Pancreas (tissue), 10 donors: ENCODE measurements at regions not wholly inside any gene's neighbourhood (a gene's known extent, or its start where the extent isn't known, plus 50 kb on each side); places are given as distances from the start of the nearest gene placed in this dataset.
A peak's percentile ranks its signal among the peaks of the same experiment; 100 is the strongest.

Experiments
- ATAC-seq, 4 donors: fragments of 200-7000 bp; cut with Tn5 transposase; one replicate each; pipeline versions ENCODE4 v1.8.0 to v1.9.1; 2020; ENCODE audit warnings: mild to moderate bottlenecking in 4 of 4, moderate library complexity in 4 of 4
- DNase-seq, 6 donors: peaks; one replicate each; pipeline ENCODE4 v3.0.0-alpha.2; 2020
- FAIRE-seq: peaks from 2 replicates; lab custom pipeline; 2012; peaks lifted over from hg19 to GRCh38; lab: Jason Lieb, UNC
- H3K27ac ChIP-seq, 4 donors: fragments of 200-600 bp; sonication (generic); 1 replicate in 3 of 4; 2 replicates in 1 of 4; pipeline versions ENCODE4 v1.5.0 to v1.8.0; 2020
- H3K27me3 ChIP-seq, 4 donors: fragments of 200-600 bp; one replicate each; pipeline ENCODE4 v1.8.0; 2021
- H3K36me3 ChIP-seq, 3 donors: fragments of 200-600 bp; sonication (generic) in 1 of 3; one replicate each; pipeline versions ENCODE4 v1.5.0 to v1.8.0; 2020 to 2021
- H3K4me1 ChIP-seq, 3 donors: fragments of 200-600 bp; one replicate each; pipeline ENCODE4 v1.8.0; 2021
- H3K4me3 ChIP-seq, 4 donors: fragments of 200-600 bp; sonication (generic) in 2 of 4; one replicate each; pipeline versions ENCODE4 v1.5.0 to v1.8.0; 2020 to 2021
- H3K9me3 ChIP-seq, 4 donors: fragments of 200-600 bp; one replicate each; pipeline ENCODE4 v1.8.0; 2021
- WGBS, 2 donors: extraction: QIAGEN DNeasy Blood & Tissue Kit; methylation state at CpG; one replicate each; pipeline ENCODE4 v1.1.7; 2013; 5-methylcytosine and 5-hydroxymethylcytosine counted together
- intact Hi-C, 3 donors: fragments of 100-400 bp; cut with DNase I; formaldehyde crosslinking; loops; one replicate each; pipeline versions ENCODE4 v1.11.1 to v1.14.2; 2022
- TF ChIP-seq, protein P1 (sequence below), 4 donors: fragments of 200-600 bp; sonication (generic) in 3 of 4; IDR thresholded peaks; one replicate each; pipeline versions ENCODE4 v1.5.0 to v1.8.0; 2021; ENCODE audit warnings: antibody characterized with exemption in 4 of 4
- donor health status: healthy with polysubstance abuse.
- donor health status: DM: no; HTN: no; CAD: no; lungs with moderate emphysema.
- donor health status: DM: no; HTN: no; CAD: no.
- donor health status: control.
- donor health status: control.
- donor health status: Bipolar disorder and iron deficiency.
- donor health status: DM: yes; HTN: yes; CAD: no.
- donor health status: DM: no; HTN: no; CAD: no.
- donor health status: DM: no; HTN: no; CAD: no.
- donor health status: DM: yes; HTN: yes; CAD: no.

DNA sequence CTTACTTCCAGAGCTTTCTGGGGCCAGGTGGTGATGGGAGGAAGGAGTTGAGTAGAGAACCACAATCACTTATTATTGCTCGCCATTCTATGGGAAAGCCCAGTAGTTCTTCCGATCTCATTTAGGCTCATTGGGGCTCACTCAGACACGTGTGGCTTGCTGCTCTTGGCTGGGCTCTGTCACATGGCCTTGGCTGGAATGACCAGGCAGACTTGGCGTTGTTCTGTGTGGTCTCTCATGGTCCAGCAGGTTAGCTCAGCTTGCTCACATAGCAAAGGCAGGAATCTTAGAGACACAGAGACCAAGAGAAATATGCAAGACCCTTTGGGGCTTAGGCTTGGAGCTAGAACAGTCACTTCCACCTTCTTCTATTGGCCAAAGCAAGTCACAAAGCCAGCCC, 261.2 kb downstream of the LOXHD1 start:
- DNase-seq: no peak
- TF ChIP-seq, protein P1, sequence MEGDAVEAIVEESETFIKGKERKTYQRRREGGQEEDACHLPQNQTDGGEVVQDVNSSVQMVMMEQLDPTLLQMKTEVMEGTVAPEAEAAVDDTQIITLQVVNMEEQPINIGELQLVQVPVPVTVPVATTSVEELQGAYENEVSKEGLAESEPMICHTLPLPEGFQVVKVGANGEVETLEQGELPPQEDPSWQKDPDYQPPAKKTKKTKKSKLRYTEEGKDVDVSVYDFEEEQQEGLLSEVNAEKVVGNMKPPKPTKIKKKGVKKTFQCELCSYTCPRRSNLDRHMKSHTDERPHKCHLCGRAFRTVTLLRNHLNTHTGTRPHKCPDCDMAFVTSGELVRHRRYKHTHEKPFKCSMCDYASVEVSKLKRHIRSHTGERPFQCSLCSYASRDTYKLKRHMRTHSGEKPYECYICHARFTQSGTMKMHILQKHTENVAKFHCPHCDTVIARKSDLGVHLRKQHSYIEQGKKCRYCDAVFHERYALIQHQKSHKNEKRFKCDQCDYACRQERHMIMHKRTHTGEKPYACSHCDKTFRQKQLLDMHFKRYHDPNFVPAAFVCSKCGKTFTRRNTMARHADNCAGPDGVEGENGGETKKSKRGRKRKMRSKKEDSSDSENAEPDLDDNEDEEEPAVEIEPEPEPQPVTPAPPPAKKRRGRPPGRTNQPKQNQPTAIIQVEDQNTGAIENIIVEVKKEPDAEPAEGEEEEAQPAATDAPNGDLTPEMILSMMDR (IDR thresholded peaks at IDR 0.05): no peak
- H3K36me3 ChIP-seq: no peaks in the 10 kb centered on the region
- H3K9me3 ChIP-seq: no peaks in the 10 kb centered on the region
- H3K4me1 ChIP-seq: no peaks in the 10 kb centered on the region
- FAIRE-seq: no peak
- no peak for ATAC-seq
- H3K27ac ChIP-seq: no peak overlapping the region
- H3K27me3 ChIP-seq: no peaks in the 10 kb centered on the region
- 77 to 83% methylated on average over 4 of the region's 4 CpGs for WGBS, 2 donors
- H3K4me3 ChIP-seq: no peak overlapping the region
- intact Hi-C loops: no loop called here

DNA sequence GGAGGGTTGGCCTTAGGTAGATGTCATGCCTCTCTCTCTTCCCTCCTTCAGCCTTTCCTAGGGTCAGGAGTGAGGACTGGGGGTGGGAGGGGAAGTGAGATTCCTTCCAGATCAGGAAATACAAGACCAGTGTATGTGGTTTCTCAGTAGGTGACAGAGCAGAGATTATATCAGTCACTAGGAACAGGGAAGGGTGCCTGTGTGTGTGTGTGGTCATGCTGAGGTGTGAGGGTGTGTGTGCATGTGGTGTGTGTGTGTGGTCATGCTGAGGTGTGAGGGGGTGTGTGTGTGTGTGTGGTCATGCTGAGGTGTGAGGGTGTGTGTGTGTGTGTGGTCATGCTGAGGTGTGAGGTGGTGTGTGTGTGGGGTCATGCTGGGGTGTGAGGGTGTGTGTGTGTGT, 259.8 kb downstream of the LOXHD1 start:
- TF ChIP-seq, protein P1 (IDR thresholded peaks at IDR 0.05): no peak
- Histone ChIP-seq H3K4me1 (no peaks in the 10 kb centered on the region), H3K9me3 (no peaks in the 10 kb centered on the region), H3K27me3 (no peaks in the 10 kb centered on the region), H3K27ac (no peak overlapping the region), H3K4me3 (no peak overlapping the region), H3K36me3 (no peaks in the 10 kb centered on the region)
- DNase-seq (peak in 1 of 6 donors; percentile 6), FAIRE-seq (no peak), ATAC-seq (no peak)
- intact Hi-C loops: no loop called here

DNA sequence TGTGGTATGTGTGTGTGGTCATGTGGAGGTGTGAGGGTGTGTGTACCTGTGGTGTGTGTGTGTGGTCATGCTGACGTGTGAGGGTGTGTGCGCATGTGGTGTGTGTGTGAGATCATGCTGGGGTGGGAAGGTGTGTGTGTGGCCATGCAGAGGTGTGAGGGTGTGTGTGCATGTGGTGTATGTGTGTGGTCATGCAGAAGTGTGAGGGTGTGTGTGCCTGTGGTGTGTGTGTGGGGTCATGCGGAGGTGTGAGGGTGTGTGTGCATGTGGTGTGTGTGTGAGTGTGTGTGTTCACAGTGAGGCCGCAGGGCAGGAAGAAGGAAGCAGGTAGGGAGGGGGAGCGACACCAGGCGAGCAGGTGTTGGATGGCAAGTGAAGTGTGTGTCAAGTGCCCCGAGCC, 259.0 kb downstream of the LOXHD1 start:
- DNase-seq (peak in 1 of 6 donors; percentile 21), ATAC-seq (no peak), FAIRE-seq (no peak)
- intact Hi-C loops: no loop called here
- Histone ChIP-seq H3K4me1 (no peaks in the 10 kb centered on the region), H3K9me3 (no peaks in the 10 kb centered on the region), H3K36me3 (no peaks in the 10 kb centered on the region), H3K27me3 (no peaks in the 10 kb centered on the region), H3K4me3 (no peak overlapping the region), H3K27ac (no peak overlapping the region)
- TF ChIP-seq, protein P1 (IDR thresholded peaks at IDR 0.05): no peak
- WGBS, 2 donors: 73 to 86% methylated on average over 7 of the region's 7 CpGs

DNA sequence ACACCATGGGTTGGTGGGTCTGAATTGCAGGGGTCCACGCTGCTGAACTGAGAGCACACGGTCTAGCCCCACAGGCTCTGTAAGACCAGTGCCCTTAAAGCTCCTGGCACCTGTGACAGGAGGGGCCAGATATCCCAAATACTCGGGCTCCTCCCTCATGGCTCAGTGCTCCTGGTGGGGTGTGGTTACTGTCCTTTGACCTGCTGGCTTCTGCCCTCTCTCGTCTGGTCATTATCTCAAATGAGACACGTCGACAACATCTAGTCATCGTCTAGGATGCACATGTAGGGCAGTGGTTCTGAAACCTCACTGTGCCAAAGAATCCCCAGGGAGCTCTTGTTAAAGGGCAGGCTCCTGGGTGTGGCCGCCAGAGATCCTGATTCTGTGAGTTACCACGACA, 258.4 kb downstream of the LOXHD1 start:
- ATAC-seq (no peak), FAIRE-seq (no peak), DNase-seq (no peak)
- 61 to 82% methylated on average over 9 of the region's 9 CpGs for whole genome bisulfite sequencing, 2 donors
- Histone ChIP-seq H3K9me3 (no peaks in the 10 kb centered on the region), H3K36me3 (no peaks in the 10 kb centered on the region), H3K27ac (no peak overlapping the region), H3K4me3 (no peak overlapping the region), H3K4me1 (no peaks in the 10 kb centered on the region), H3K27me3 (no peaks in the 10 kb centered on the region)
- TF ChIP-seq, protein P1 (IDR thresholded peaks at IDR 0.05): no peak
- intact Hi-C loops: no loop called here

DNA sequence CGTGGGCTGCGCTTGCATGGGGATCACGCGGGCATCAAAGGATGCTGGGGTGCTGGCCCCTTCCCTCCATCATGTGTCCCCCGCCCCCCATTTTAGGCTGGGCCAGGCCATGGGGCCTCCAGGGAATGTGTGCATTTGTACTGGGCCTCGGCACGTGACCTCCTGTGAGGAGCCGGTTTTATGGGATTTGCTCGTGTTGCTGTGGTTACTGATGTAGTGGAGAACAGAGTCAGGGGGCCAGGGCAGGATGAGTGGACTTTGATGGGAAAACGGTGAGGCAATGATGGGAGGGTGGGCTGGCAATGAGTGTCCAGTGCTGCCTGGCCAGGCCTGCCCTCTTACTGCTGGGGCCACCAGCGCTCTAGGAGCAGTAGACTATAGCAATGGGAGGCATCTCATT, 257.7 kb downstream of the LOXHD1 start:
- peak in 1 of 6 donors; percentile 42 for DNase-seq
- TF ChIP-seq, protein P1 (IDR thresholded peaks at IDR 0.05): no peak
- intact Hi-C loops: no loop called here
- Histone ChIP-seq H3K27ac (no peak overlapping the region), H3K36me3 (no peaks in the 10 kb centered on the region), H3K27me3 (no peaks in the 10 kb centered on the region), H3K9me3 (no peaks in the 10 kb centered on the region), H3K4me1 (no peaks in the 10 kb centered on the region), H3K4me3 (no peak overlapping the region)
- FAIRE-seq: no peak
- no peak for ATAC-seq
- WGBS, 2 donors: 81 to 86% methylated on average over 11 of the region's 11 CpGs
